SK-N-SH (cell line): ENCODE measurements at regions not wholly inside any gene's neighbourhood (a gene's known extent, or its start where the extent isn't known, plus 50 kb on each side); places are given as distances from the start of the nearest gene placed in this dataset.
A peak's percentile ranks its signal among the peaks of the same experiment; 100 is the strongest.

Experiments used
- CTCF ChIA-PET: fragments of 300-600, 350-600 bp; formaldehyde crosslinking; extraction: SDS; loops from one replicate; lab custom pipeline; 2021; lab: Yijun Ruan, JAX
- POLR2A ChIA-PET: fragments of 350-600 bp; sonication (Branson Sonifier 250); formaldehyde crosslinking; extraction: SDS; loops from one replicate; lab custom pipeline; 2020; ENCODE audit warnings: antibody characterized with exemption, inconsistent platforms; lab: Yijun Ruan, JAX
- DNase-seq: peaks from one replicate; pipeline ENCODE4 v3.0.0; 2012
- H2AFZ ChIP-seq: fragments of 200-600 bp; sonication (generic); 2 replicates; pipeline ENCODE4 v1.8.1; 2016; ENCODE audit warnings: antibody characterized with exemption, mild to moderate bottlenecking, low read depth
- H3F3A ChIP-seq: fragments of 200-600 bp; sonication (generic); replicated peaks from 2 replicates; pipeline ENCODE3; 2016; ENCODE audit warnings: antibody characterized with exemption, mild to moderate bottlenecking; ENCODE audit not compliant: insufficient read depth
- H3K27ac ChIP-seq, 2 experiments: fragments of 200-500 bp in 1 of 2; fragments of 200-600 bp in 1 of 2; sonication (Bioruptor generic) in 1 of 2; sonication (generic), shearing (Covaris generic) in 1 of 2; 2 replicates each; pipeline versions ENCODE4 v1.5.1 to v1.6.1; 2014 to 2016; ENCODE audit warnings: low read depth in 2 of 2, inconsistent platforms in 1 of 2, low read length in 1 of 2, mild to moderate bottlenecking in 1 of 2, mixed read lengths in 1 of 2
- H3K27me3 ChIP-seq: fragments of 200-600 bp; sonication (generic), shearing (Covaris generic); 2 replicates; pipeline ENCODE4 v1.6.1; 2016; ENCODE audit warnings: mixed run types; ENCODE audit not compliant: insufficient read depth
- H3K36me3 ChIP-seq, 2 experiments: fragments of 200-500 bp in 1 of 2; fragments of 200-600 bp in 1 of 2; sonication (Bioruptor generic) in 1 of 2; sonication (generic) in 1 of 2; replicated peaks in 1 of 2; 2 replicates each; pipeline versions ENCODE3 to v1.5.1; 2014 to 2016; ENCODE audit warnings: low read length in 1 of 2, mild to moderate bottlenecking in 1 of 2; ENCODE audit not compliant: insufficient read depth in 2 of 2, control insufficient read depth in 1 of 2
- H3K4me1 ChIP-seq, 2 experiments: fragments of 200-500 bp in 1 of 2; fragments of 200-600 bp in 1 of 2; sonication (Bioruptor generic) in 1 of 2; sonication (generic), shearing (Covaris generic) in 1 of 2; 2 replicates each; pipeline versions ENCODE4 v1.5.1 to v1.6.1; 2014 to 2016; ENCODE audit warnings: low read depth in 1 of 2, low read length in 1 of 2, mixed run types in 1 of 2; ENCODE audit not compliant: insufficient read depth in 2 of 2, control insufficient read depth in 1 of 2
- H3K4me2 ChIP-seq: fragments of 200-600 bp; sonication (generic), shearing (Covaris generic); 2 replicates; pipeline ENCODE4 v1.6.1; 2017; ENCODE audit warnings: mixed run types
- H3K4me3 ChIP-seq, 2 experiments: fragments of 200-500 bp in 1 of 2; fragments of 200-600 bp in 1 of 2; sonication (Bioruptor generic) in 1 of 2; sonication (generic), shearing (Covaris generic) in 1 of 2; 2 replicates each; pipeline versions ENCODE4 v1.5.1 to v1.8.1; 2014 to 2016; ENCODE audit warnings: low read depth in 2 of 2, inconsistent platforms in 1 of 2, low read length in 1 of 2, mild to moderate bottlenecking in 1 of 2, mixed read lengths in 1 of 2, moderate library complexity in 1 of 2
- H3K79me2 ChIP-seq: fragments of 200-600 bp; sonication (generic); 2 replicates; pipeline ENCODE4 v1.8.1; 2017; ENCODE audit warnings: mild to moderate bottlenecking; ENCODE audit not compliant: insufficient read depth
- H3K9ac ChIP-seq: fragments of 200-600 bp; sonication (generic); 2 replicates; pipeline ENCODE4 v1.6.1; 2017; ENCODE audit warnings: mixed run types
- H3K9me2 ChIP-seq: fragments of 200-600 bp; sonication (generic); 2 replicates; pipeline ENCODE4 v1.6.1; 2017; ENCODE audit warnings: mixed run types
- H3K9me3 ChIP-seq: fragments of 200-600 bp; sonication (generic); 2 replicates; pipeline ENCODE4 v1.6.1; 2017; ENCODE audit warnings: mixed run types, mild to moderate bottlenecking, moderate library complexity
- H4K20me1 ChIP-seq: fragments of 200-600 bp; sonication (generic); 2 replicates; pipeline ENCODE4 v1.6.1; 2017; ENCODE audit warnings: mild to moderate bottlenecking, mixed run types; ENCODE audit not compliant: insufficient read depth
- ELF1 ChIP-seq: IDR thresholded peaks from 2 replicates; pipeline ENCODE4 v1.4.0; 2012
- EP300 ChIP-seq, 2 experiments: IDR thresholded peaks; 2 replicates each; pipeline versions ENCODE4 v1.4.0 to v1.6.1; 2012; ENCODE audit warnings: borderline replicate concordance in 1 of 2, low read depth in 1 of 2, low read length in 1 of 2
- EZH2phosphoT487 ChIP-seq: fragments of 200-600 bp; sonication (generic); IDR thresholded peaks from 2 replicates; pipeline ENCODE4 v1.6.1; 2017; ENCODE audit warnings: low read depth, mixed run types, mild to moderate bottlenecking, antibody characterized with exemption, moderate library complexity, borderline replicate concordance
- FOSL2 ChIP-seq: IDR thresholded peaks from 2 replicates; pipeline ENCODE4 v1.4.0; 2012; ENCODE audit warnings: low read depth, mild to moderate bottlenecking, moderate library complexity, borderline replicate concordance
- FOXJ3 ChIP-seq: sonication (generic); formaldehyde crosslinking; IDR thresholded peaks from 2 replicates; pipeline ENCODE4 v1.5.1; 2020; ENCODE audit warnings: mild to moderate bottlenecking, missing genetic modification reagents
- FOXM1 ChIP-seq: IDR thresholded peaks from 2 replicates; pipeline ENCODE4 v1.4.0; 2012; ENCODE audit warnings: low read depth, mild to moderate bottlenecking
- GABPA ChIP-seq: IDR thresholded peaks from 2 replicates; pipeline ENCODE4 v1.4.0; 2012; ENCODE audit warnings: low read depth, mild to moderate bottlenecking
- GATA2 ChIP-seq: sonication (generic); formaldehyde crosslinking; IDR thresholded peaks from 2 replicates; pipeline ENCODE4 v1.5.0; 2020; ENCODE audit warnings: mild to moderate bottlenecking, missing genetic modification reagents
- IRF3 ChIP-seq: fragments of 150-350 bp; IDR thresholded peaks from 2 replicates; pipeline ENCODE4 v1.6.1; 2016; ENCODE audit warnings: mild to moderate bottlenecking, low read depth, low read length
- MAX ChIP-seq: IDR thresholded peaks from 2 replicates; pipeline ENCODE4 v1.4.0; 2012; ENCODE audit warnings: low read depth
- MEF2A ChIP-seq: IDR thresholded peaks from 2 replicates; pipeline ENCODE4 v1.4.0; 2012; ENCODE audit warnings: low read depth, borderline replicate concordance
- MXI1 ChIP-seq: IDR thresholded peaks from 2 replicates; pipeline ENCODE4 v1.6.1; 2012; ENCODE audit warnings: mild to moderate bottlenecking, low read depth, low read length, improper control_type of control experiment
- PBX3 ChIP-seq: IDR thresholded peaks from 2 replicates; pipeline ENCODE4; 2012
- POLR2AphosphoS5 ChIP-seq: IDR thresholded peaks from 2 replicates; pipeline ENCODE4 v1.6.1; 2012; ENCODE audit warnings: low read depth, low read length
- REST ChIP-seq: IDR thresholded peaks from 2 replicates; pipeline ENCODE4 v1.6.1; 2012; ENCODE audit warnings: mild to moderate bottlenecking, low read depth, low read length, moderate library complexity
- RXRA ChIP-seq: IDR thresholded peaks from 2 replicates; pipeline ENCODE4 v1.4.0; 2012; ENCODE audit warnings: low read depth, mild to moderate bottlenecking, borderline replicate concordance
- SMC3 ChIP-seq: IDR thresholded peaks from 2 replicates; pipeline ENCODE4 v1.6.1; 2012; ENCODE audit warnings: low read depth, low read length, improper control_type of control experiment
- TEAD4 ChIP-seq: IDR thresholded peaks from 2 replicates; pipeline ENCODE4 v1.4.0; 2012; ENCODE audit warnings: mild to moderate bottlenecking, borderline replicate concordance; ENCODE audit not compliant: insufficient read depth
- YY1 ChIP-seq: IDR thresholded peaks from 2 replicates; pipeline ENCODE4 v1.4.0; 2012; ENCODE audit warnings: low read depth, mild to moderate bottlenecking
- WGBS: methylation state at CpG from one replicate; pipeline ENCODE4 v1.1.6; 2017; ENCODE audit warnings: low lambda C conversion rate; 5-methylcytosine and 5-hydroxymethylcytosine counted together

- ChIA-PET CTCF (no interaction called here), POLR2A (no interaction called here)
- Histone ChIP-seq H4K20me1 (no peaks in the 10 kb centered on the region), H3K79me2 (no peaks in the 10 kb centered on the region), H3K4me3 (no peak overlapping the region), H3K4me1 (no peaks in the 10 kb centered on the region), H3K4me2 (no peak overlapping the region), H3F3A (no peaks in the 10 kb centered on the region), H3K9ac (no peak overlapping the region), H3K27ac (no peak overlapping the region), H3K36me3 (no peaks in the 10 kb centered on the region), H3K27me3 (no peaks in the 10 kb centered on the region), H3K9me3 (0 out of 2 replicates have a peak, but pooled peaks cover 7% of the 10 kb centered on the region), H3K9me2 (no peaks in the 10 kb centered on the region), H2AFZ (no peak overlapping the region)
- no peak for DNase-seq
- TF ChIP-seq MEF2A (no peak), IRF3 (no peak), EZH2phosphoT487 (no peak), POLR2AphosphoS5 (no peak), MXI1 (no peak), GATA2 (CRISPR knock-in tag) (no peak), FOSL2 (no peak), YY1 (no peak), EP300 (IDR thresholded peaks at IDR 0.05; ENCODE audit: borderline replicate concordance in 1 of 2, low read depth in 1 of 2, low read length in 1 of 2) (no peak), MAX (no peak), RXRA (no peak), ELF1 (no peak), SMC3 (no peak), GABPA (no peak), PBX3 (no peak), FOXM1 (no peak), FOXJ3 (no peak), TEAD4 (no peak)
- 39% methylated on average over 2 of the region's 2 CpGs for WGBS
These were observed 601.0 kb upstream of the LINC00305 start for GRCh38 chr18:64749884-64750283.

- no peak for TF ChIP-seq REST
- peak; percentile 30; the same call in 1 of the 2 replicates for TF ChIP-seq GATA2 (CRISPR knock-in tag)
- CTCF ChIA-PET, result no interaction called here
- Histone ChIP-seq H4K20me1 (no peaks in the 10 kb centered on the region), H3K9me2 (no peaks in the 10 kb centered on the region), H3K4me3 (no peak overlapping the region), H3K79me2 (no peaks in the 10 kb centered on the region), H3K4me2 (no peak overlapping the region), H2AFZ (no peak overlapping the region), H3K27me3 (no peaks in the 10 kb centered on the region), H3F3A (no peaks in the 10 kb centered on the region), H3K27ac (no peak overlapping the region), H3K4me1 (no peaks in the 10 kb centered on the region), H3K36me3 (no peaks in the 10 kb centered on the region), H3K9ac (no peak overlapping the region), H3K9me3 (no peaks in the 10 kb centered on the region)
- POLR2A ChIA-PET, result interaction anchor here (0.7 kb wide), 1 partner anchor 242 kb away, joined by 4 read pairs; no protein-coding TSS in a partner anchor
- peak; percentile 36 for DNase-seq
These were observed 598.9 kb upstream of the LINC00305 start for GRCh38 chr18:64747803-64748202.
